ENCODE measurements at regions not wholly inside any gene's neighbourhood (a gene's known extent, or its start where the extent isn't known, plus 50 kb on each side); places are given as distances from the start of the nearest gene placed in this dataset.

GRCh38 chr9:2290382-2290781 is 275.2 kb downstream of the SMARCA2 start (continued):
- no peak for TF ChIP-seq RREB1 (CRISPR knock-in tag; IDR thresholded peaks at IDR 0.05)
- TF ChIP-seq RFX1 (IDR thresholded peaks at IDR 0.05): no peak
- TF ChIP-seq PHF21A (IDR thresholded peaks at IDR 0.05; ENCODE audit: borderline replicate concordance, low read depth): no peak
- no peak for TF ChIP-seq C11orf30 (IDR thresholded peaks at IDR 0.05; ENCODE audit: low read depth)
- no peak for TF ChIP-seq PHB (CRISPR knock-in tag; IDR thresholded peaks at IDR 0.05)
- no peak for TF ChIP-seq MEF2A (IDR thresholded peaks at IDR 0.05; ENCODE audit: control insufficient read depth, low read depth, low read length)
- TF ChIP-seq MNT (conservative IDR thresholded peaks at IDR 0.05): no peak
